ENCODE measurements at regions not wholly inside any gene's neighbourhood (a gene's known extent, or its start where the extent isn't known, plus 50 kb on each side); places are given as distances from the start of the nearest gene placed in this dataset.

- TF ChIP-seq CTCF (IDR thresholded peaks at IDR 0.05) (no peak), POLR2AphosphoS2 (conservative IDR thresholded peaks at IDR 0.05; ENCODE audit: low read length) (no peak), CHD4 (IDR thresholded peaks at IDR 0.05; ENCODE audit: borderline replicate concordance) (no peak), RAD21 (conservative IDR thresholded peaks at IDR 0.05 in 1 of 2, IDR thresholded peaks at IDR 0.05 in 1 of 2) (no peak), BCL3 (IDR thresholded peaks at IDR 0.05) (no peak), RNF2 (IDR thresholded peaks at IDR 0.05; ENCODE audit: borderline replicate concordance, low read depth) (no peak), NFE2L2 (conservative IDR thresholded peaks at IDR 0.05; ENCODE audit: low read length) (no peak), KDM1A (IDR thresholded peaks at IDR 0.05; ENCODE audit: low read depth) (no peak), JUN (IDR thresholded peaks at IDR 0.05) (no peak), PBX3 (IDR thresholded peaks at IDR 0.05) (no peak), EP300 (IDR thresholded peaks at IDR 0.05) (no peak), POLR2A (IDR thresholded peaks at IDR 0.05; ENCODE audit: low read length) (no peak), USF2 (IDR thresholded peaks at IDR 0.05) (no peak), REST (IDR thresholded peaks at IDR 0.05) (no peak)
These were observed 2548.6 kb downstream of the PCDH7 start for GRCh38 chr4:33268776-33269175.
